GM12878 (cell line): ENCODE measurements at regions not wholly inside any gene's neighbourhood (a gene's known extent, or its start where the extent isn't known, plus 50 kb on each side); places are given as distances from the start of the nearest gene placed in this dataset.
"Not testable (repeated sequence)": the region's sequence is repeated elsewhere in the genome, so short reads cannot be mapped to it uniquely, and the experiment has no call there.

Source experiments
- ATAC-seq: fragments of 200-7000 bp; cut with Tn5 transposase; 3 replicates; pipeline ENCODE4 v1.9.1; 2020; ENCODE audit warnings: mild to moderate bottlenecking, moderate library complexity
- BruUV-seq: library from RNA; stranded (reverse); fragments of 400-500 nt; replicated peaks from 2 replicates; lab custom pipeline; 2021; lab: Mats Ljungman, UMichigan
- CTCF ChIA-PET: fragments of 300-600 bp; sonication (Branson Sonifier 250); formaldehyde crosslinking; extraction: SDS; loops from one replicate; lab custom pipeline; 2021; ENCODE audit warnings: inconsistent platforms; lab: Yijun Ruan, JAX
- POLR2A ChIA-PET: fragments of 350-600 bp; formaldehyde crosslinking; extraction: SDS; loops from one replicate; lab custom pipeline; 2021; ENCODE audit warnings: inconsistent platforms; lab: Charles Lee
- RAD21 ChIA-PET: fragments of 300-600 bp; sonication (Branson Sonifier 250); formaldehyde crosslinking; loops from one replicate; lab custom pipeline; 2023; ENCODE audit warnings: antibody characterized with exemption; ENCODE audit not compliant: unreplicated experiment; lab: Charles Lee
- SMC1A ChIA-PET: fragments of 300-600 bp; sonication (Branson Sonifier 250); formaldehyde crosslinking; loops from one replicate; lab custom pipeline; 2023; ENCODE audit not compliant: unreplicated experiment, uncharacterized antibody; lab: Charles Lee
- DNase-seq: peaks from one replicate; pipeline ENCODE4 v3.0.0-alpha.2; 2011; ENCODE audit warnings: low read depth, low spot score
- FAIRE-seq: peaks from 3 replicates; lab custom pipeline; 2011; peaks lifted over from hg19 to GRCh38; lab: Jason Lieb, UNC
- H2AFZ ChIP-seq: 2 replicates; pipeline ENCODE4 v1.6.0; 2011; ENCODE audit warnings: low read depth, low read length, control low read depth; ENCODE audit not compliant: control insufficient read depth
- H3K27ac ChIP-seq: 2 replicates; pipeline ENCODE4 v1.5.1; 2011; ENCODE audit warnings: control low read depth; ENCODE audit not compliant: control insufficient read depth, insufficient read depth
- H3K27me3 ChIP-seq, 2 experiments: replicated peaks in 1 of 2; 2 replicates each; pipeline versions ENCODE4 v1.6.0 to v1.6.1; 2011; ENCODE audit warnings: low read length in 1 of 2; ENCODE audit not compliant: control insufficient read depth in 2 of 2, insufficient read depth in 2 of 2
- H3K36me3 ChIP-seq, 2 experiments: 2 replicates each; pipeline ENCODE4 v1.5.1; 2011; ENCODE audit warnings: low read length in 1 of 2; ENCODE audit not compliant: control insufficient read depth in 2 of 2, insufficient read depth in 2 of 2
- H3K4me1 ChIP-seq: 2 replicates; pipeline ENCODE4 v1.6.1; 2011; ENCODE audit warnings: mild to moderate bottlenecking, low read length, moderate library complexity, mixed read lengths; ENCODE audit not compliant: control insufficient read depth, insufficient read depth
- H3K4me2 ChIP-seq: 2 replicates; pipeline ENCODE4 v1.6.0; 2011; ENCODE audit warnings: control low read depth; ENCODE audit not compliant: control insufficient read depth, insufficient read depth
- H3K4me3 ChIP-seq: fragments of 200-600 bp; sonication (generic); 2 replicates; pipeline ENCODE4 v1.5.1; 2016
- H3K79me2 ChIP-seq: 2 replicates; pipeline ENCODE4 v1.6.0; 2011; ENCODE audit warnings: low read length; ENCODE audit not compliant: control insufficient read depth, insufficient read depth
- H3K9ac ChIP-seq: 2 replicates; pipeline ENCODE4 v1.8.0; 2011; ENCODE audit warnings: low read length, control low read depth, mixed read lengths; ENCODE audit not compliant: control insufficient read depth, insufficient read depth
- H3K9me3 ChIP-seq: replicated peaks from 3 replicates; pipeline ENCODE4 v1.5.1; 2011; ENCODE audit warnings: mild to moderate bottlenecking, low read length; ENCODE audit not compliant: control insufficient read depth, insufficient read depth
- H4K20me1 ChIP-seq: 2 replicates; pipeline ENCODE4 v1.6.0; 2011; ENCODE audit not compliant: control insufficient read depth, insufficient read depth
- CBX5 ChIP-seq: sonication (generic); IDR thresholded peaks from 2 replicates; pipeline ENCODE4 v1.6.1; 2016; ENCODE audit warnings: low read depth, moderate library complexity, mild to moderate bottlenecking, inconsistent platforms
- PAX5 ChIP-seq: IDR thresholded peaks from 2 replicates; pipeline ENCODE4 v1.6.1; 2011; ENCODE audit warnings: low read depth, low read length, borderline replicate concordance
- POLR2AphosphoS5 ChIP-seq: IDR thresholded peaks from 2 replicates; pipeline ENCODE4 v1.6.1; 2011; ENCODE audit warnings: mild to moderate bottlenecking, low read length, inconsistent platforms
- WGBS: methylation state at CpG from one replicate; pipeline ENCODE4 v1.1.6; 2016; ENCODE audit warnings: low lambda C conversion rate; ENCODE audit not compliant: insufficient replicate concordance, insufficient coverage; ENCODE audit errors: missing lambda C conversion rate; 5-methylcytosine and 5-hydroxymethylcytosine counted together
- in situ Hi-C: fragments of 300-500 bp; cut with MboI; formaldehyde crosslinking; loops from 9 replicates; pipeline ENCODE4 v1.14.3; 2018; ENCODE audit warnings: mixed read lengths
- intact Hi-C: fragments of 100-400 bp; cut with micrococcal nuclease; formaldehyde crosslinking; loops from one replicate; pipeline ENCODE4 v1.14.2; 2022; ENCODE audit not compliant: unreplicated experiment

- CTCF ChIA-PET, POLR2A ChIA-PET, H3K36me3 ChIP-seq, H3K4me2 ChIP-seq, FAIRE-seq, H3K4me3 ChIP-seq, H3K9me3 ChIP-seq, H2AFZ ChIP-seq, H3K27me3 ChIP-seq, BruUV-seq, H3K27ac ChIP-seq, H4K20me1 ChIP-seq, RAD21 ChIA-PET, in situ Hi-C loops, H3K79me2 ChIP-seq, DNase-seq, H3K9ac ChIP-seq, ATAC-seq: not testable (repeated sequence)
- 0 out of 2 replicates have a peak, but pooled peaks have one; percentile 37 for TF ChIP-seq POLR2AphosphoS5
- intact Hi-C loops, result loop anchor here (10.0 kb wide), 2 partner anchors 122 to 358 kb away; partner anchors contain the start of gene FAM20B
- H3K4me1 ChIP-seq, result peaks cover 13% of the 10 kb centered on the region
- 56% methylated on average over 9 of the region's 9 CpGs for WGBS
- SMC1A ChIA-PET, result interaction anchor here (1.1 kb wide), 1 partner anchor 8 kb away, joined by 3 read pairs; no protein-coding TSS in a partner anchor
These were observed 58.2 kb upstream of the RALGPS2 start for GRCh38 chr1:178666891-178667290.

GRCh38 chr1:178672434-178672833 lies 52.6 kb upstream of the RALGPS2 start:
- in situ Hi-C loops (no loop called here), intact Hi-C loops (no loop called here)
- Histone ChIP-seq H3K27ac (no peak overlapping the region), H3K27me3 (no peaks in the 10 kb centered on the region), H3K4me3 (no peak overlapping the region), H3K4me1 (no peaks in the 10 kb centered on the region), H3K36me3 (no peaks in the 10 kb centered on the region), H4K20me1 (no peaks in the 10 kb centered on the region), H3K9ac (no peak overlapping the region), H2AFZ (no peak overlapping the region), H3K9me3 (peaks cover 7% of the 10 kb centered on the region; the same call in 2 of the 3 replicates), H3K79me2 (no peaks in the 10 kb centered on the region), H3K4me2 (no peak overlapping the region)
- ChIA-PET SMC1A (no interaction called here), CTCF (no interaction called here), POLR2A (no interaction called here), RAD21 (no interaction called here)
- no TSS peak for BruUV-seq
- FAIRE-seq (no peak), DNase-seq (no peak), ATAC-seq (no peak)
- TF ChIP-seq CBX5 (peak; percentile 77; the same call in 1 of the 2 replicates), PAX5 (no peak)

- SMC1A ChIA-PET, in situ Hi-C loops, RAD21 ChIA-PET, DNase-seq, H2AFZ ChIP-seq, ATAC-seq, H4K20me1 ChIP-seq, H3K79me2 ChIP-seq, CTCF ChIA-PET, intact Hi-C loops, H3K4me3 ChIP-seq, POLR2A ChIA-PET, H3K36me3 ChIP-seq, H3K27ac ChIP-seq, H3K9ac ChIP-seq, H3K9me3 ChIP-seq, H3K4me2 ChIP-seq, H3K27me3 ChIP-seq, H3K4me1 ChIP-seq, BruUV-seq, FAIRE-seq: not testable (repeated sequence)
- 93% methylated on average over 1 of the region's 1 CpG for WGBS
These were observed 50.5 kb upstream of the RALGPS2 start for GRCh38 chr1:178674559-178674958.
